Adrenal gland (tissue), 5 donors: ENCODE measurements at regions not wholly inside any gene's neighbourhood (a gene's known extent, or its start where the extent isn't known, plus 50 kb on each side); places are given as distances from the start of the nearest gene placed in this dataset.

Experiments
- POLR2A ChIP-seq, 2 donors: fragments of 450-650 bp; IDR thresholded peaks; one replicate each; pipeline ENCODE4 v1.6.1; 2017; ENCODE audit warnings: antibody characterized with exemption in 2 of 2, mild to moderate bottlenecking in 2 of 2, moderate library complexity in 1 of 2
- TF ChIP-seq, protein P1 (sequence below), 6 experiments: fragments of 450-650 bp in 4 of 6; fragments of 200-600 bp in 2 of 6; sonication (generic) in 1 of 6; IDR thresholded peaks; 1 replicate in 5 of 6; 2 replicates in 1 of 6; pipeline versions ENCODE4 v1.5.1 to v1.8.0; 2016 to 2021; ENCODE audit warnings: antibody characterized with exemption in 6 of 6, mild to moderate bottlenecking in 2 of 6, moderate library complexity in 1 of 6
- donor health status: DM: no; HTN: no; CAD: no.

GRCh38 chr18:70627182-70627802, 338.4 kb downstream of the SOCS6 start:
- TF ChIP-seq, protein P1, sequence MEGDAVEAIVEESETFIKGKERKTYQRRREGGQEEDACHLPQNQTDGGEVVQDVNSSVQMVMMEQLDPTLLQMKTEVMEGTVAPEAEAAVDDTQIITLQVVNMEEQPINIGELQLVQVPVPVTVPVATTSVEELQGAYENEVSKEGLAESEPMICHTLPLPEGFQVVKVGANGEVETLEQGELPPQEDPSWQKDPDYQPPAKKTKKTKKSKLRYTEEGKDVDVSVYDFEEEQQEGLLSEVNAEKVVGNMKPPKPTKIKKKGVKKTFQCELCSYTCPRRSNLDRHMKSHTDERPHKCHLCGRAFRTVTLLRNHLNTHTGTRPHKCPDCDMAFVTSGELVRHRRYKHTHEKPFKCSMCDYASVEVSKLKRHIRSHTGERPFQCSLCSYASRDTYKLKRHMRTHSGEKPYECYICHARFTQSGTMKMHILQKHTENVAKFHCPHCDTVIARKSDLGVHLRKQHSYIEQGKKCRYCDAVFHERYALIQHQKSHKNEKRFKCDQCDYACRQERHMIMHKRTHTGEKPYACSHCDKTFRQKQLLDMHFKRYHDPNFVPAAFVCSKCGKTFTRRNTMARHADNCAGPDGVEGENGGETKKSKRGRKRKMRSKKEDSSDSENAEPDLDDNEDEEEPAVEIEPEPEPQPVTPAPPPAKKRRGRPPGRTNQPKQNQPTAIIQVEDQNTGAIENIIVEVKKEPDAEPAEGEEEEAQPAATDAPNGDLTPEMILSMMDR (IDR thresholded peaks at IDR 0.05) = no peak
- TF ChIP-seq POLR2A (IDR thresholded peaks at IDR 0.05) = no peak
